DND-41 (cell line): ENCODE measurements at regions not wholly inside any gene's neighbourhood (a gene's known extent, or its start where the extent isn't known, plus 50 kb on each side); places are given as distances from the start of the nearest gene placed in this dataset.

Source experiments
- EZH2 ChIP-seq: IDR thresholded peaks from 3 replicates; pipeline ENCODE4 v1.6.1; 2012; ENCODE audit warnings: borderline replicate concordance, low read depth, mild to moderate bottlenecking, moderate library complexity, low read length, inconsistent platforms; ENCODE audit not compliant: severe bottlenecking
- TF ChIP-seq, protein P1 (sequence below): IDR thresholded peaks from 2 replicates; pipeline ENCODE4 v1.5.1; 2012; ENCODE audit warnings: borderline replicate concordance, low read length, moderate library complexity, mild to moderate bottlenecking; ENCODE audit not compliant: poor library complexity, severe bottlenecking; ENCODE audit errors: extremely low read depth

DNA sequence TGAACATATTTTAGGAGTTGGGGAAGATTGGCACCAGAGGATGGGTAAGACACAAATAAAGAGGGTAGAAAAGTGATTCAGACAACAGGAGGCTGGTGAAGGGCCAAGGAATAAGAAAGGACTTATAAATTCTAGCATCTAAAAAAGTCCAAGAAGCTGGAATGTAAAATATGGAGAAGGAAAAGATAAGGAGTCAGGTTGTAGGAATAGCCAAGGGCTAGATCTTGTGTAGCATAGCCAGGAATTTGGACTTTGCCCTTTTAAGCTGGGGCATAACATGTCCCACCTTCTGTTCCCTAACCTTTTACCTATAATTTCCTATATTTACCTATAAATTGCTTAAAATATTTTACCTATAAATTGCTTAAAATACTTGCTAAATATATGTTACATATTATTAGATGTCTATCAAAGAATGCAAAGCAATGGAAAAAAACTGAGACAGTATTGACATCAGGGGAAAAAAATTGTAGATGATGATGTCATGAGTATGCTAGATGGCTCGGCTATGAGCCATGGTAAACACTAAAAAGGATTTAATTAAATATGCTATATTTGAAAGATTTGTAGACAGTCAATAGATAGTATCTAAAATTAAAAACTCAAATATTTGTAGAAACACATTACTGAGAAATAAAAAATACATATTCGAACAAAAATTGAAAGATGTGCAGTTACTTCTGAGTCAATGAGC, 99.7 kb upstream of the PLEKHG7 start:
- TF ChIP-seq, protein P1, sequence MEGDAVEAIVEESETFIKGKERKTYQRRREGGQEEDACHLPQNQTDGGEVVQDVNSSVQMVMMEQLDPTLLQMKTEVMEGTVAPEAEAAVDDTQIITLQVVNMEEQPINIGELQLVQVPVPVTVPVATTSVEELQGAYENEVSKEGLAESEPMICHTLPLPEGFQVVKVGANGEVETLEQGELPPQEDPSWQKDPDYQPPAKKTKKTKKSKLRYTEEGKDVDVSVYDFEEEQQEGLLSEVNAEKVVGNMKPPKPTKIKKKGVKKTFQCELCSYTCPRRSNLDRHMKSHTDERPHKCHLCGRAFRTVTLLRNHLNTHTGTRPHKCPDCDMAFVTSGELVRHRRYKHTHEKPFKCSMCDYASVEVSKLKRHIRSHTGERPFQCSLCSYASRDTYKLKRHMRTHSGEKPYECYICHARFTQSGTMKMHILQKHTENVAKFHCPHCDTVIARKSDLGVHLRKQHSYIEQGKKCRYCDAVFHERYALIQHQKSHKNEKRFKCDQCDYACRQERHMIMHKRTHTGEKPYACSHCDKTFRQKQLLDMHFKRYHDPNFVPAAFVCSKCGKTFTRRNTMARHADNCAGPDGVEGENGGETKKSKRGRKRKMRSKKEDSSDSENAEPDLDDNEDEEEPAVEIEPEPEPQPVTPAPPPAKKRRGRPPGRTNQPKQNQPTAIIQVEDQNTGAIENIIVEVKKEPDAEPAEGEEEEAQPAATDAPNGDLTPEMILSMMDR, result no peak
- TF ChIP-seq EZH2, result no peak
